NCI-H2227 (cell line): ENCODE measurements at regions not wholly inside any gene's neighbourhood (a gene's known extent, or its start where the extent isn't known, plus 50 kb on each side); places are given as distances from the start of the nearest gene placed in this dataset.
"Not testable (repeated sequence)": the region's sequence is repeated elsewhere in the genome, so short reads cannot be mapped to it uniquely, and the experiment has no call there.

Experiments
- DNase-seq: peaks from one replicate; lab custom pipeline; 2025; ENCODE audit not compliant: unreplicated experiment; lab: John Stamatoyannopoulos, UW

GRCh38 chr15:67944010-67944641 lies 104.3 kb upstream of the RNU6-1 start:
- DNase-seq = no peak

GRCh38 chr15:67945131-67945530 lies 105.3 kb upstream of the RNU6-1 start:
- DNase-seq = no peak

GRCh38 chr15:67945951-67946700 lies 106.3 kb upstream of the RNU6-1 start:
- DNase-seq = no peak

- no peak for DNase-seq
Observed at GRCh38 chr15:67946701-67947100, 106.9 kb upstream of the RNU6-1 start.

GRCh38 chr15:67947254-67948039 lies 106.7 kb upstream of the PIAS1 start:
- DNase-seq = no peak

- no peak for DNase-seq
Observed at GRCh38 chr15:67948215-67948614, 105.9 kb upstream of the PIAS1 start.

- not testable (repeated sequence) for DNase-seq
Observed at GRCh38 chr15:67951187-67951586, 102.9 kb upstream of the PIAS1 start.

GRCh38 chr15:67953299-67953698 lies 100.8 kb upstream of the PIAS1 start:
- DNase-seq = no peak

- no peak for DNase-seq
Observed at GRCh38 chr15:67955252-67955651, 98.9 kb upstream of the PIAS1 start.

GRCh38 chr15:67957435-67958132 lies 96.5 kb upstream of the PIAS1 start:
- DNase-seq = no peak

- DNase-seq = peak; percentile 92
Observed at GRCh38 chr15:67967871-67968431, 86.2 kb upstream of the PIAS1 start.

GRCh38 chr15:67968564-67968963 lies 85.6 kb upstream of the PIAS1 start:
- peak; percentile 36 for DNase-seq

GRCh38 chr15:67968966-67969365 lies 85.1 kb upstream of the PIAS1 start:
- DNase-seq = peak; percentile 62

- no peak for DNase-seq
Observed at GRCh38 chr15:67969892-67970291, 84.2 kb upstream of the PIAS1 start.

GRCh38 chr15:67972377-67972776 lies 81.7 kb upstream of the PIAS1 start:
- DNase-seq = no peak

GRCh38 chr15:67973846-67974245 lies 80.3 kb upstream of the PIAS1 start:
- no peak for DNase-seq

GRCh38 chr15:67976506-67977073 lies 77.5 kb upstream of the PIAS1 start:
- DNase-seq = no peak

- DNase-seq = no peak
Observed at GRCh38 chr15:67977414-67978089, 76.6 kb upstream of the PIAS1 start.

GRCh38 chr15:67979281-67979680 lies 74.8 kb upstream of the PIAS1 start:
- DNase-seq = no peak

GRCh38 chr15:67980171-67980570 lies 73.9 kb upstream of the PIAS1 start:
- DNase-seq = no peak
